ENCODE measurements at regions not wholly inside any gene's neighbourhood (a gene's known extent, or its start where the extent isn't known, plus 50 kb on each side); places are given as distances from the start of the nearest gene placed in this dataset.
"Not testable (repeated sequence)": the region's sequence is repeated elsewhere in the genome, so short reads cannot be mapped to it uniquely, and the experiment has no call there.

GRCh38 chr19:28611227-28611914 lies 601.6 kb downstream of the UQCRFS1 start:
- TF ChIP-seq POLR2A, TAF1, POLR2AphosphoS5, SPI1, POU2F2 (IDR thresholded peaks at IDR 0.05; ENCODE audit: low read depth, low read length): not testable (repeated sequence)

Measured in GM12891 (cell line).